ENCODE measurements at regions not wholly inside any gene's neighbourhood (a gene's known extent, or its start where the extent isn't known, plus 50 kb on each side); places are given as distances from the start of the nearest gene placed in this dataset.
"Not testable (repeated sequence)": the region's sequence is repeated elsewhere in the genome, so short reads cannot be mapped to it uniquely, and the experiment has no call there.

DNA sequence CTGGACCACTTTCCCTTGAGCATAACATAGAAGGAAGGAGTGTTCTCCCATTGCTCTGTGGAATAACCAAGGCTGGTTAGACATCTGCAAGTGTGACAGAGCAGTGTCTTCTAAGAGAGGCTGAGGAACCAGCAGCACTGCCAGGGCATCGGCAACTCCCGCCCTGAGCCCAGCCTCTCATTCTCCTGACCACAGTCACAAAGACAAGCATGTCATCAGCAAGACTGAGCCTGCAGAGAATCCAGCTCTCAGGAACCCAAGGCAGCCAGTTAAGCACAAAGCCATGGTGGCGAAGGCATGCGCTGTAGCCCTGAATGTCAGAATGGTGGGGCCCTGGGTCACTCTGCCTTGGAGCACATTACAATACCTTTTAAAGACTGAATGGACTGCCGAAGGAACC is 253.9 kb downstream of the AGTPBP1 start:
- DNase-seq (ENCODE audit: extremely low read depth, low read depth), result no peak
- TF ChIP-seq, protein P1, sequence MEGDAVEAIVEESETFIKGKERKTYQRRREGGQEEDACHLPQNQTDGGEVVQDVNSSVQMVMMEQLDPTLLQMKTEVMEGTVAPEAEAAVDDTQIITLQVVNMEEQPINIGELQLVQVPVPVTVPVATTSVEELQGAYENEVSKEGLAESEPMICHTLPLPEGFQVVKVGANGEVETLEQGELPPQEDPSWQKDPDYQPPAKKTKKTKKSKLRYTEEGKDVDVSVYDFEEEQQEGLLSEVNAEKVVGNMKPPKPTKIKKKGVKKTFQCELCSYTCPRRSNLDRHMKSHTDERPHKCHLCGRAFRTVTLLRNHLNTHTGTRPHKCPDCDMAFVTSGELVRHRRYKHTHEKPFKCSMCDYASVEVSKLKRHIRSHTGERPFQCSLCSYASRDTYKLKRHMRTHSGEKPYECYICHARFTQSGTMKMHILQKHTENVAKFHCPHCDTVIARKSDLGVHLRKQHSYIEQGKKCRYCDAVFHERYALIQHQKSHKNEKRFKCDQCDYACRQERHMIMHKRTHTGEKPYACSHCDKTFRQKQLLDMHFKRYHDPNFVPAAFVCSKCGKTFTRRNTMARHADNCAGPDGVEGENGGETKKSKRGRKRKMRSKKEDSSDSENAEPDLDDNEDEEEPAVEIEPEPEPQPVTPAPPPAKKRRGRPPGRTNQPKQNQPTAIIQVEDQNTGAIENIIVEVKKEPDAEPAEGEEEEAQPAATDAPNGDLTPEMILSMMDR (IDR thresholded peaks at IDR 0.05; ENCODE audit: low read depth, low read length, missing control alignments), result no peak
- no peak overlapping the region for H3K4me3 ChIP-seq (replicated peaks; ENCODE audit: low read depth, low read length)

DNA sequence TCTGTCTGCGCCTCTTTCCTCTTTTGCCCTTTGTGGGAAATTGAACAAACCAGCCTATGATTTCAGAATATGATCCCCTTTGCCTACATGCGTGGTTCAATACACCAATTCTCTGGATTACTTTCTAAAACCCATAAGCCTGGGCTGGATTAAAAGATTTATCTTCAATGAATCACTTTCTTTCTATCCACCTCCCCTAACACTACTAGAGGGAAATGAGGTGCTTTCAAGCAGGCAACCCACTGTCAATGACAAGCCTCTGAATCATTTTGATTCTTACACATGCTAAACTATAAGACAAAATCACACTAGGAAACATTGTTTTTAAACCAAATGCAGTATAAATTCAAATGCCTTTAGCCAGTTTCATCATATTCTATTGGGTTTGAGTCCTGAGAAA is 257.5 kb downstream of the AGTPBP1 start:
- no peak overlapping the region for H3K4me3 ChIP-seq (replicated peaks; ENCODE audit: low read depth, low read length)
- no peak for DNase-seq (ENCODE audit: extremely low read depth, low read depth)
- TF ChIP-seq, protein P1 (IDR thresholded peaks at IDR 0.05; ENCODE audit: low read depth, low read length, missing control alignments), result no peak

DNA sequence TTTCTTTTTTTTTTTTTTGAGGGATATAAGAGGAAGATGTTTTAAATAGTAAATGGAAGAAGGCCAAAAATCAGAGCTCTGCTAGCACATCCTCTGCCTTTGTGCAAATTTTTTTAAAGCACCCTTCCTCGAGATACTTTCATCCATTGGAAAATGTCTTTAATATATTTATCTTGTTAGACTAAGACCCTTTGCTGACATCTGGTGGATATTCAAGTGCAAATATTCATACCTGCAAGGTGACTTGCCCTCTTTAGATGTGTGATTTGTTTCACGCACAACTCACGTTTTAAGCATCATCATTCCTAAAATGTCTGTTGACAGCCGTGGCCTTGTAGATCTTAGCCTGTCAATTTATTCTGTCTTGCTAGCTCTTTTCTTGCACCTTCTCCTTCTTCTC is 258.5 kb downstream of the AGTPBP1 start:
- no peak for DNase-seq (ENCODE audit: extremely low read depth, low read depth)
- no peak overlapping the region for H3K4me3 ChIP-seq (replicated peaks; ENCODE audit: low read depth, low read length)
- TF ChIP-seq, protein P1 (IDR thresholded peaks at IDR 0.05; ENCODE audit: low read depth, low read length, missing control alignments), result no peak

DNA sequence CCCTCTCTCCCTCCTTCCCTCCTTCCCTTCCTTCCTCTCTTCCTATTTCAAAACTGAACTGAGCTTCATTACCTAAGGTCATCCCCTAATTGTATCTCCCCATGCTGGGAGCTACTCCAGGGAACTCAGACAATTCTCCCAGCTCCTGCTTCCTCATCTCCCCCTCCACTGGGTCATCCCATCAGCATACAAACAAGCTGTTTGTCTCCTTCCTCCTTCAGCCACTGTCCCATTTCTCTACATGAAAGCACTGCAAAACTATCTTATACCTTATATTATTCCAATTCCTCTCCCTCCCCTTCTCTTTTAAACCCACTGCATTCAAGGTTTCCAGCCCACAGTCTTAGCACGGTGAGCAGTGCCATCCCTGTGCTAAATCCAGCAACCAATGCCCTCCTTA is 262.4 kb downstream of the AGTPBP1 start:
- TF ChIP-seq, protein P1 (IDR thresholded peaks at IDR 0.05; ENCODE audit: low read depth, low read length, missing control alignments), result no peak
- no peak overlapping the region for H3K4me3 ChIP-seq (replicated peaks; ENCODE audit: low read depth, low read length)

DNA sequence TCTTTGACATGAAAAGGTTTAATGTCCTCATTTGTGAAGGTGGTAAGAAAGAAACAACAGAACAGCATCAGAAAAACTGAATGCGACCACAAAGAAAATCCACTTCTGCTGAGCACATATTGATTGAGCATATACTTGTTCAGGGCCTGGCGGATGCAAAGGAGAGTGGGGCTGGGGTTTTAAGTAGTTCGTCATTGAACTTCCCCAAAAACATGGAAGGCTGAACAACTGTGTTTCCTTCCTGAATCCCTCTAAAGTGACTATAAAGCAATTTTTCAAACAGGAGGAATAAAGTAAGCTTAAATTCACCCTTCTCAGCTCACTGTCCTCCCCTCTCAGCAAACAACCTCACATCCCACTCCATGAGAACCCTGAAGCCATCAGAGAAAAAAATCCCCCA is 262.9 kb downstream of the AGTPBP1 start:
- DNase-seq (ENCODE audit: extremely low read depth, low read depth), result no peak
- TF ChIP-seq, protein P1 (IDR thresholded peaks at IDR 0.05; ENCODE audit: low read depth, low read length, missing control alignments), result no peak
- no peak overlapping the region for H3K4me3 ChIP-seq (replicated peaks; ENCODE audit: low read depth, low read length)

More for the DNA sequence above, 262.4 kb downstream of the AGTPBP1 start:
- DNase-seq (ENCODE audit: extremely low read depth, low read depth), result no peak

DNA sequence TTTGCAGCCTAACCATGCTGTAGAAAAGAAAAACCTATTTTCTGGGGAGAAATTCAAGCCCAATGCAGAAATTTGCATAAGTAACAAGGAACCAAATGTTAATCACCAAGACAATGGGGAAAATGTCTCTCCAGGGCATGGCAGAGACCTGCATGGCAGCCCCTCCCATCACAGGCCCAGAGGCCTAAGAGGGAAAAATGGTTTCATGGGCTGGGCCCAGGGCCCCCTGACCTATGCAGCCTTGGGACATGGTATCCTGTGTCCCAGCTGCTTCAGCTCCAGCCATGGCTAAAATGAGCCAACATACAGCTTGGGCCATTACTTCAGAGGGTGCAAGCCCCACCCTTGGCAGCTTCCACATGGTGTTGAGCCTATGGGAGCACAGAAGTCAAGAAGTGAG is 266.9 kb downstream of the AGTPBP1 start:
- H3K4me3 ChIP-seq (replicated peaks; ENCODE audit: low read depth, low read length); DNase-seq (ENCODE audit: extremely low read depth, low read depth): not testable (repeated sequence)

DNA sequence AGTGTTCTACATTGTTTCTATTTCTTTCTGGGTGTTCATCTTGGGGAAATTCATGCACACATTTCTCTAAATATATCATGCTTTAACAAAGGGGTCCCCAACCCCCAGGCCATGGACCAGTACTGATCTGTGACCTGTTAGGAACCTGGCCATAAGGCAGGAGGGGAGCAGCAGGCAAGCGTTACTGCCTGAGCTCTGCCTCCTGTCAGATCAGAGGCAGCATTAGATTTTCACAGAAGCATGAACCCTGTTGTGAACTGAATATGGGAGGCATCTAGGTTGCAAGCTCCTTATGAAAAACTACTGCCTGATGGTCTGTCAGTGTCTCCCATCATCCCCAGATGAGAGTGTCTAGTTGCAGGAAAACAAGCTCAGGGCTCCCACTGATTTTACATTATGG is 270.0 kb downstream of the AGTPBP1 start:
- DNase-seq (ENCODE audit: extremely low read depth, low read depth), result no peak
- no peak overlapping the region for H3K4me3 ChIP-seq (replicated peaks; ENCODE audit: low read depth, low read length)
- TF ChIP-seq, protein P1 (IDR thresholded peaks at IDR 0.05; ENCODE audit: low read depth, low read length, missing control alignments), result no peak

Measured in HFF-Myc (cell line).